GM12891 (cell line): ENCODE measurements at regions not wholly inside any gene's neighbourhood (a gene's known extent, or its start where the extent isn't known, plus 50 kb on each side); places are given as distances from the start of the nearest gene placed in this dataset.

ENCODE experiments used
- PAX5 ChIP-seq: IDR thresholded peaks from 2 replicates; pipeline ENCODE4 v1.6.1; 2011; ENCODE audit warnings: low read length, moderate library complexity, mild to moderate bottlenecking; ENCODE audit not compliant: insufficient read depth, severe bottlenecking
- POLR2A ChIP-seq: IDR thresholded peaks from 2 replicates; pipeline ENCODE4 v1.6.1; 2011; ENCODE audit warnings: low read depth, low read length, control low read depth
- POLR2AphosphoS5 ChIP-seq: IDR thresholded peaks from 2 replicates; pipeline ENCODE4 v1.6.1; 2011; ENCODE audit warnings: low read depth, low read length, control low read depth
- TAF1 ChIP-seq: IDR thresholded peaks from 2 replicates; pipeline ENCODE4 v1.6.1; 2011; ENCODE audit warnings: low read depth, low read length, control low read depth

- no peak for TF ChIP-seq POLR2A
- TF ChIP-seq PAX5, result no peak
- no peak for TF ChIP-seq POLR2AphosphoS5
- no peak for TF ChIP-seq TAF1
Observed at GRCh38 chr22:23007823-23008222, 62.5 kb upstream of the GNAZ start.
